Gastroesophageal sphincter (tissue), 4 donors: ENCODE measurements at regions not wholly inside any gene's neighbourhood (a gene's known extent, or its start where the extent isn't known, plus 50 kb on each side); places are given as distances from the start of the nearest gene placed in this dataset.

ENCODE experiments used
- ATAC-seq: fragments of 150-250 bp; one replicate; pipeline ENCODE4 v1.9.1; 2016; ENCODE audit warnings: mild to moderate bottlenecking, moderate library complexity
- H3K27ac ChIP-seq, 4 donors: fragments of 200-600 bp; sonication (generic) in 3 of 4; 1 replicate in 3 of 4; 2 replicates in 1 of 4; pipeline ENCODE4 v1.5.1; 2016 to 2019
- H3K27me3 ChIP-seq: fragments of 200-600 bp; sonication (generic); one replicate; pipeline ENCODE4 v1.5.1; 2019
- H3K36me3 ChIP-seq, 2 donors: fragments of 200-600 bp; sonication (generic); one replicate each; pipeline ENCODE4 v1.5.1; 2019; ENCODE audit warnings: control low read depth in 1 of 2
- H3K4me1 ChIP-seq, 3 donors: fragments of 200-600 bp; sonication (generic); 1 replicate in 2 of 3; 2 replicates in 1 of 3; pipeline ENCODE4 v1.5.1; 2016 to 2019; ENCODE audit warnings: control low read depth in 2 of 3
- H3K4me3 ChIP-seq, 2 donors: fragments of 200-600 bp; sonication (generic); one replicate each; pipeline ENCODE4 v1.5.1; 2019; ENCODE audit warnings: mild to moderate bottlenecking in 1 of 2, moderate library complexity in 1 of 2
- H3K9me3 ChIP-seq, 3 donors: fragments of 200-600 bp; sonication (generic); one replicate each; pipeline ENCODE4 v1.5.1; 2017 to 2019; ENCODE audit warnings: control low read depth in 2 of 3
- CTCF ChIP-seq, 4 experiments: fragments of 200-600 bp in 2 of 4; fragments of 450-650 bp in 2 of 4; sonication (generic) in 1 of 4; IDR thresholded peaks; one replicate each; pipeline ENCODE4 v1.5.1; 2017 to 2019; ENCODE audit warnings: antibody characterized with exemption in 4 of 4, mild to moderate bottlenecking in 2 of 4, moderate library complexity in 2 of 4
- EP300 ChIP-seq: sonication (generic); formaldehyde crosslinking; IDR thresholded peaks from one replicate; pipeline ENCODE4 v1.6.1; 2017; ENCODE audit warnings: antibody characterized with exemption, mild to moderate bottlenecking
- POLR2A ChIP-seq, 2 donors: fragments of 450-650 bp; IDR thresholded peaks; one replicate each; pipeline ENCODE4 v1.6.1; 2017; ENCODE audit warnings: antibody characterized with exemption in 2 of 2, mild to moderate bottlenecking in 2 of 2, moderate library complexity in 1 of 2
- POLR2AphosphoS5 ChIP-seq: sonication (generic); formaldehyde crosslinking; IDR thresholded peaks from one replicate; pipeline ENCODE4 v1.6.1; 2017; ENCODE audit warnings: antibody characterized with exemption
- WGBS, 2 donors: methylation state at CpG; one replicate each; pipeline ENCODE4 v1.1.5; 2018; ENCODE audit warnings: low coverage in 1 of 2; 5-methylcytosine and 5-hydroxymethylcytosine counted together

GRCh38 chr21:16250273-16250672 lies 520.5 kb downstream of the USP25 start:
- H3K4me3 ChIP-seq = no peak overlapping the region
- TF ChIP-seq POLR2A (IDR thresholded peaks at IDR 0.05) = no peak
- TF ChIP-seq CTCF (IDR thresholded peaks at IDR 0.05) = no peak
- no peak for TF ChIP-seq EP300
- no peak for TF ChIP-seq POLR2AphosphoS5
- ATAC-seq = no peak
- H3K4me1 ChIP-seq = no peaks in the 10 kb centered on the region
- no peaks in the 10 kb centered on the region for H3K36me3 ChIP-seq
- H3K9me3 ChIP-seq = no peaks in the 10 kb centered on the region
- H3K27me3 ChIP-seq = no peaks in the 10 kb centered on the region
- no peak overlapping the region for H3K27ac ChIP-seq

GRCh38 chr21:16258844-16259611 lies 529.2 kb downstream of the USP25 start:
- Histone ChIP-seq H3K27me3 (no peaks in the 10 kb centered on the region), H3K4me3 (no peak overlapping the region), H3K4me1 (no peaks in the 10 kb centered on the region), H3K27ac (no peak overlapping the region), H3K36me3 (no peaks in the 10 kb centered on the region), H3K9me3 (no peaks in the 10 kb centered on the region)
- ATAC-seq = no peak
- WGBS, 2 donors = 87 to 91% methylated on average over 6 to 7 of the region's 7 CpGs
- no peak for TF ChIP-seq CTCF (IDR thresholded peaks at IDR 0.05)
- no peak for TF ChIP-seq EP300
- TF ChIP-seq POLR2AphosphoS5 = no peak
- TF ChIP-seq POLR2A (IDR thresholded peaks at IDR 0.05) = no peak

GRCh38 chr21:16262091-16262490 lies 532.3 kb downstream of the USP25 start:
- Histone ChIP-seq H3K27ac (no peak overlapping the region), H3K27me3 (no peaks in the 10 kb centered on the region), H3K9me3 (no peaks in the 10 kb centered on the region), H3K36me3 (no peaks in the 10 kb centered on the region), H3K4me1 (no peaks in the 10 kb centered on the region), H3K4me3 (no peak overlapping the region)
- TF ChIP-seq POLR2AphosphoS5 (no peak), EP300 (no peak), CTCF (IDR thresholded peaks at IDR 0.05) (no peak), POLR2A (IDR thresholded peaks at IDR 0.05) (no peak)
- no peak for ATAC-seq

- H3K27ac ChIP-seq = no peak overlapping the region
- peak; percentile 46 for ATAC-seq
- TF ChIP-seq POLR2A (IDR thresholded peaks at IDR 0.05) (no peak), EP300 (no peak), CTCF (IDR thresholded peaks at IDR 0.05) (no peak), POLR2AphosphoS5 (no peak)
- H3K9me3 ChIP-seq = no peaks in the 10 kb centered on the region
- peak overlapping the region in 1 of 2 donors; percentile 7 for H3K4me3 ChIP-seq
- no peaks in the 10 kb centered on the region for H3K4me1 ChIP-seq
- no peaks in the 10 kb centered on the region for H3K36me3 ChIP-seq
- no peaks in the 10 kb centered on the region for H3K27me3 ChIP-seq
- 48 to 49% methylated on average over 4 of the region's 4 CpGs for WGBS, 2 donors
These were observed 534.5 kb downstream of the USP25 start for GRCh38 chr21:16264319-16264718.

- no peaks in the 10 kb centered on the region for H3K27me3 ChIP-seq
- no peak for ATAC-seq
- 91 to 100% methylated on average over 1 of the region's 1 CpG for WGBS, 2 donors
- no peaks in the 10 kb centered on the region for H3K9me3 ChIP-seq
- no peak overlapping the region for H3K4me3 ChIP-seq
- H3K4me1 ChIP-seq = no peaks in the 10 kb centered on the region
- TF ChIP-seq EP300 = no peak
- no peak for TF ChIP-seq POLR2A (IDR thresholded peaks at IDR 0.05)
- TF ChIP-seq CTCF (IDR thresholded peaks at IDR 0.05) = no peak
- no peak for TF ChIP-seq POLR2AphosphoS5
- H3K27ac ChIP-seq = no peak overlapping the region
- H3K36me3 ChIP-seq = no peaks in the 10 kb centered on the region
These were observed 539.7 kb downstream of the USP25 start for GRCh38 chr21:16269476-16269875.
